GM19438 (cell line): ENCODE measurements at regions not wholly inside any gene's neighbourhood (a gene's known extent, or its start where the extent isn't known, plus 50 kb on each side); places are given as distances from the start of the nearest gene placed in this dataset.
"Not testable (repeated sequence)": the region's sequence is repeated elsewhere in the genome, so short reads cannot be mapped to it uniquely, and the experiment has no call there.

Experiments used
- ATAC-seq: cut with Tn5 transposase; IDR thresholded peaks from one replicate; pipeline ENCODE4 v1.9.1; 2021; ENCODE audit warnings: low read depth; ENCODE audit not compliant: unreplicated experiment

DNA sequence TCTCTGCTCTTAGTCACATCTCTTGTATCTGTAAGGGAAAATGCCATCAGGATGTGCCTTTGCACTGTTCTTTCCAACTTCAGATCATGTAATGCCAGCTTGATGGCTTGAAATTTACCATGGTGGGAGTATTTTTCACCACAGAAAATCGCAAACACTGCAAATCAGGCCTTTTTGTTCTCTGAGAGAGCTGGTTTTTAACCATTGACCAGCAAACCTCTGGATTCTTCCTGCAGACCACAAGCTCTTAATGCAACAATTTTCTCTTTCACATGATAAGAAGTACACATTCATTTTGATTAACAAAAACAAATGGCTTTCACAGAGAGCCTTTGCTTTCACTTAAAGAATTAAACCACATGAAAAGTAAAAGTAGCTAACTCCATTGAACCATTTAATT lies 145.4 kb upstream of the NEBL start:
- no peak for ATAC-seq

DNA sequence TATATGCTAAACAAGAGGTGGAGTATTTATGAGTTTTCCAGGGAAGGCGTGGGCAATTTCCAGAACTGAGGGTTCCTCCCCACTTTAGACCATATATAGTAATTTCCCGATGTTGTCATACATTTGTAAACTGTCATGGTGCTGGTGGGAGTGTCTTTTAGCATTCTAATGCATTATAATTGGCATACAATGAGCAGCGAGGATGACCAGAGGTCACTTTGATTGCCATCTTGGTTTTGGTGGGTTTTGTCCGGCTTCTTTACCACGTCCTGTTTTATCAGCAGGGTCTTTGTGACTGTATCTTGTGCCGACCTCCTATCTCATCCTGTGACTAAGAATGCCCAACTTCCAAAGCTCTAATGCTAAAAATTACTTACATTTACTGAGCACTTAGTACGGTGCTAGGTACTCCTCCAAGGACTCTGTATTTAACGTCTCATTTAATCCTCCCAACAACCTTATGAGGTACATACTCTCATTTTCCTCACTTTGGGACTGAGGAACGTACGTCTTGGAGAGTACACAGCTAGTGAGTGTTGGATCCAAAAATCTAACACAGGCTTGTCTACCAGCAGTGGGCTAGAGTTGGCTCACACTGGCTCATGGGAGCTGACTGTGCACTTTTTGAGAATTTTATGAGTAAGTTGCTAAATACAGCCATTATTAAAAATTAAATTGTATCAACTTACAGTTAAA lies 144.8 kb upstream of the NEBL start:
- no peak for ATAC-seq

DNA sequence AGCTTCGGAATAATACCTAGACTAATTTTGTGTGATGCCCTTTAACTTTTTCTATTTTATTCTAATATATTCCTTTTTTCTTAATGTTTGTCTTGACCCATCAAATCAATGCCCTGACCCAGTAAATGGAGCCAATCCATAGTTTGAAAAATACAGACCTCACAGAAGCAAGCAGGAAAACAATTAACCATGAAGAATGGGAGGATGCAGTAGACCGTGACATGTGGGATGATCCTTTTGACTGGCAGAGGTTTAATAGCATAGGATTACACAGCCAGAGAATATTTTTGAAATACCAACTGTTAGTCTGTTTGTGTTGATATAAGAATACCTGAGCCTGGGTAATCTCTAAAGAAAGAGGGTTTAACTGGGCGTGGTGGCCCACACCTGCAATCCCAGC lies 142.6 kb upstream of the NEBL start:
- no peak for ATAC-seq

DNA sequence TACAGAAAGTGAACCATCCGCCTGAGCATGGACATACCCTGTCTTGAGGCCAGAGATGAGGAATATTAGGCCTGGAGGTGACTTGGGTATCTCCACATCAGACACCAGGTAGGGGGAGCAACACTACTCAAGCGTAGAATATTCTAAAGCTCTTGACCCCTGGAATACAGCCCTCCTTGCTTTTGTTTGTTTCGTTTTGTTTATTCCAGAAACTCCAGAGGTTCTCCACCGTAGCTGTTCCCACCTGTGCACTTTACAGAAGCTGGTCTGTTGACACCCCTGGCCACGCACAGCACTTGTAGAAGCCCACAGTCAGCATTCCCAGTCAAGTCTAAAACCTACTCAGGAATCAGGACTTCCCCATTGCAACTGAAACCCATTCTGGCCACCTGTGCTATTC lies 139.6 kb upstream of the NEBL start:
- ATAC-seq = no peak

DNA sequence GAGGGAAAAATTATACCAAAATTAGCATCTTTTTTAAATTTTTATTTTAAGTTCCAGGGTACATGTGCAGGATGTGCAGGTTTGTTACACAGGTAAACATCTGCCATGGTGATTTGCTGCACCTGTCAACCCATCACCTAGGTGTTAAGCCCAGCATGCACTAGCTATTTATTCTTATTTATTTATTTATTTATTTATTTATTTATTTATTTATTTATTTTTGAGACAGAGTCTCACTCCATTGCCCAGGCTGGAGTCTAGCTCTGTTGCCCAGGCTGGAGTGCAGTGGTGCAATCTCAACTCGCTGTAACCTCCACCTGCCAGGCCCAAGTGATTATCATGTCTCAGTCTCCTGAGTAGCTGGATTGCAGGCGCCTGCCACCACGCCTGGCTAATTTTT lies 137.7 kb upstream of the NEBL start:
- not testable (repeated sequence) for ATAC-seq

DNA sequence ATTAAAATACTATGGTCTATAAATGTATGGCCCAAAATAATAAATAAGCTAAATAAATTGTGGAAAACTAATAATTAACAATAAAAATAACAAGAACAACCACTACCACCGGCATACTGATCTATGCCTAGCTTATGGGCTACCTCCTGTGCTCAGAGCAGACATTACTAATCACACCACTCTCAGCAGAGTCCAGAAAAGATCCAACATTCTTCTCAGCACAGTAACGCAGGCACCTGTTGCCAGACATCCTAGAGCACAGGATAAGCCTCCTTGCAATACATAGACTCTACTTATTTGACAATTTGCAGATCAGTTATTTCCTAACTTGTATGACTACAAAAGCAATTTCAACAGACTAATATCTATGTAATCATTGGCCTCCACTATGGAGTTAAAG lies 137.1 kb upstream of the NEBL start:
- ATAC-seq = no peak

DNA sequence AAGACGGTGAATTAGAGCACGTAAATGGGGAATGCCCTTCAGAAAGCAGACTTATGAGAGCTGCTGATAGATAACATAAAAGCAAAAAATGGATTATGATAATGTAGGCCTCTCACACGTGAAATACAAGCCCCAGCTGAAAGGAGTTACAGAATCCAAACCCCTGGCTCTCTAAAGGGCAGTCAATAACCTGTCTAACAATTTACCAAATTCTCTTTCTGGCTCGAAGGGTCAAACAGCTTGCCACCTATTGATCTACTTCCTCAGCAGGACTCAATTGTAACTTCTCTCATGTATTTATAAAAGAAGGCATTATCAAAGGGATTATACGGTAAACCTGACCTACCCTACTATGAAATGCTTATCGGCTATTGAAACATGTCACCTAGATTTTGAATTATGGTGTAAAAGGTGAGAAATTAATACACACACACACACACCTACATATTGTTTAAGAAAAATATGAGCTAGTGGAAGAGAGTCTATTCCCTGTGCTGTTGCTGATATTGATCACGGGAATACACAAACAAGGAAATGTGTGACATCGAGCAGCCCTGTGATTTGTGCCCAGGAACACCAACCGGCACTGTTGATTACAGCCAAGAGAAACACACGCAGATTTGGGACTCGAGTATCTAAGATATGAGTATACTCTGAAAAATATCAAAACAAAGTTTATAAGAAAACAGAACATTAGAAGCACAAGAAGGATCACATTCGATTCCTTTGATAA lies 135.6 kb upstream of the NEBL start:
- ATAC-seq = no peak

DNA sequence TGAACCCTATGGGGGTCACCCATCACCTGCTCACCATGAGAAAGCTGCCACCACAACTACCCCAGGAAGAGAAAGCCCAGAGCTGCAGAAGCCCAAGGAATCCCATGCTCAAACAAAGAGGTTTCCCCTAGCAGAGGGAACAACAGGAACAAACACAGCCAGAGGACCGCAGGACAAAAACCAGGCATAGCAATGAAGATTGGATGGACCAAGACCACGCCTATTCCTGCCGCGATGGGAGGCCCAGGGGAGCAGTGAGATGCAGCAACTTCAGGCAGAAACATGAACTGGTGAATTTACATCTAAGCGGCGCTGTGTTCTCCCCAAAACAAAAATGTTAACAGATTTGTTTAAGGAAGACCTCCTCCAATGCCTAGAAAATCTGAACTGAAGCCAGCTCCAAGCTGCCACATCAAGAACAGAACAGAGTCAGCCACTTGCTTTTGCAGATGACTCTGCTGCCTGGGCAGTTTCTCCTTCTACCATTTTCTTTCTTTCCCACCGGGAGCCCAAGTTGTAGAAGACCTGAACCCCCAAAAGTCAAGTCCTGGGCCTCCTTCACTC lies 134.2 kb upstream of the NEBL start:
- ATAC-seq = no peak

DNA sequence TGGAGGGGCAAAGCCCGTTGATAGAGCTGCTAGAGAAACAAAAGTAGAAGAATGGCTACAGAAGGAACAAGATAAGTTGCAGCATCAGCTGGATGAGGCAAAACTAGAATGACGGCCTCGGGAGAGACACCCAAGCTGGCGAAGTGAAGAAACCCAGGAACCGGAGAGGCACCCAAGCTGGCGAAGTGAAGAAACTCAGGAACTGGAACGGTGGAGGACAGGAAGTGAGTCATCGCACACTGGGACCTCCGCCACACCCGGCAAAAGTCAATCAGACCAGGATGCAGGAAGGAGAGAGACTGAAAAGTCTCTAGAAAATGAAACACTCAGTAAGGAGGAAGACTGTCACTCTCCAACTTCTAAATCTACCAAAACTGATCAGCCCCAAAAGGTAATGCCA lies 133.0 kb upstream of the NEBL start:
- no peak for ATAC-seq

DNA sequence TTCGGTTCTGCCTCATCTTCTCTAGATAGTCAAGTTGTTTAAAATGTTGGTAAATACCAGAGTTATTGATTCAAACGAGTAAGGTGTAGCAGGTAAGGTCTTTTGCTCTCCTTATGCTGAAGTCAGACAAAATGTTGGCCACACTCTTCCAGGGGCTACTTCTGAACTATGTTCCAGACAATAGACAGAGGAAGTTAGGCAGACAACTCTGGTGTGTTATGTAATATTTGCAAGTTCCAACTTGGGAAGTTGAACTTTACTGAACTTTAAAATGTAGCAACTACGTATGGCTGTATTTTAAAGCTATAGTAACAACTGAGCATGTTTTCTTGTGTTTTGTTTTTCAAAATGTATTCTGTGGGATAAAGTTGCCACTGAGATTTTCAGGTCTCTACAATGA lies 125.7 kb upstream of the NEBL start:
- no peak for ATAC-seq

DNA sequence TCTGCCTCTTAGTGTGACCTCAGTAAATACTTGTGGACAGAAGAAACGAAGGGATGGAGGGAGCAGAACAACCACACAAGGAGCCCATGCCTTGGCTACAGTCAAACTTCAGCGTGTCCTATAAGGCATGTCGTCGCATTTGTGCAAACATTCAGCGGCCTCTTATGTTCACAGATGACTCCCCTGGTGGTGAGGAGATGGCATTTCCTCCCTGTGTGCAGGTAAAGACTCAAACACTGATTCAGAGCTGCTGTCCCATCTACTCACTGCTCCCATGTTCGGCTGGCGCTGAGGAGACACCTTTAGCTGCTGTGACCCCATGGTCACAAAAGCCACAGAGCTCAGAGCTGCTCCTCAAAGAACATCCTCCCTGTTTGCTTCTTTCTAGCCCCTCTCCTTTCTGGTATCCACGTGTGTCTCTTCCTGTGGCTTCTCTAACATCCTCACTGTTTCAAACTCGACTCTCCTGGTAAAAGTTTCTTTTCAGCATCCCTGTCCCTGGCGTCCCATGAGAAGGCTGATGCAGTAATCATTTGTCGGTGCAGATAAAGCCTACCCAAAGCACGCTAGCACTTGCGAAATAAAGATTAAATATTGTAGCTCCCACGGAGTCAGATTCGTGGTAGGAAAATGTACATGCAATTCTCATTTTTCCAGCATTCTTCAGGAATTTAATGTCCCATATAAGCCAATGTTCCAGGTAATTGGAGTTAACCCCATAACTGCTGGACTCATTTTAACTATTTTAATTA lies 124.9 kb upstream of the NEBL start:
- no peak for ATAC-seq

DNA sequence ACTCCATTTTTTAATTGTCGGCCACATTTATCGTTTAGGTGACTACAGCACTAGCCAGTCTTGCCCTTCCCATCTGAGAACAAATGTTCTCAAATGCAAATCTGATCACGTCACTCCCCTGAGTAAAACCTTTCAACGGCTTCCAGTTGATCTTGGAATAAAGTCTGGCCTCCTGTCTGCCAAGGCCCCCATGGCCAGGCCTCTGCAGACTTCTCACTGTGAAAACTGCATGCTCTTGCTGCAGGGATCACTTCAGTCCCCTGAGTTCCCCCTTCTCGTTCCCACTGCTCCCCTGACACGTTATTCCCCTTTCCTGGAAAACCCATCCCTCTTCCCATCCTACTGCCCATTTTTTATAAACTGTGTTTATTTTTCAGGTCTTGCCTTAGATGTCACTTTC lies 124.1 kb upstream of the NEBL start:
- ATAC-seq = no peak

DNA sequence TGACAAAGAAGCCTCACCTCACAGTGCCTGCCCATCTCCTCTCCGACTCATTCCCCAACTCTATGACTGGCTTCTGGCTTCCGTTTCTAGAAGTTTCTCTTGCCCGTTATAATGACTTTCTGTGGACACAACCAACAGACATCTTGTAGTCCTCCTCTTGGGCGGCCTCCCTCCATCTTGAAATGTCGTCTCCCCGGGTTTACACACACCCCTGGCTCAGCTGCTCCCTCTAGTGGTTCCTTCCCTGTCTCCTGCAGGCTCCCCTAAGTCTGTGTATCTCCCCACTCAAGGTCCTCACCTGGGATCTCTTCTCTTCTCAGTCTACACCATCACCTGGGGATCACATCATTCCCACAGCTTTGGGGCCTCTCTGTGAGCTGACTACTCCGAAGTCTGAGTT lies 123.4 kb upstream of the NEBL start:
- ATAC-seq = peak; percentile 90

DNA sequence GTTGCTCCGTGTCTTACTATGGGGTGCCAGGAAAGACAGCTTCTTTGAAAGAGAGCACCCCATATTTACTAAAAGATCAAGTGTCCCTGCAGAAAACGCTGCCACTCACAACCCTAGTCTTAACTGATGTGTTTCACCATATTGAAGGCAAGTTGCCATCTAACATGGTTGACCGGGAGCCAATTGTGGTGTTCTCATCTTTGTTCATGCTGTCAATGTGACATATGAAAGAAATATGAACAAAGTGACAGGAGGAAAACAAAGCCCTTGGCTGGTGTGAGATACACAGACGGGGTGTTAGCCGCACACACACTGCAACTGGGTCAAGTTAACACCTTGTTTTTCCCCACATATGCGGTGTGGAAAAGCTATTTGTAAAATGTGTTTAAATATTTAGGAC lies 122.3 kb upstream of the NEBL start:
- ATAC-seq = no peak

DNA sequence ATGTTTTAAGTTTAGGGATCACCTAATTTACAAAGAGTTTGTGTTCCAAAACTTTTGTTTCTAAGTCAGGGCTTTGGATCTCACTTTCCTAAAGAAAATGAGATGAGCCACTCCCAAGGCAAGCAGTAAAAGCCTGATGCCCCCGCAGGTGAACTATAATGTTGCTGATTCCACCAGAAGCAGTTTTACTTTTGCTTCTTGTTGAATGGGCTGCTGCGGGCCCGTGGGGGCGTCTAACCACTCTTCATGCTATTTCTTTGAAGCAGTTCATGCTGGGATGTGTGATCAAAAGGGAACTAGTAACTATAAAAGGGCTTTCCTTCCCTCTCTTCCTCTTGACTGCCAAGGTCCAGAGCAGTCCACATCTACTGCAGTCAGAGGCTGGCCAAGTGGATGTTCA lies 118.7 kb upstream of the NEBL start:
- ATAC-seq = no peak

DNA sequence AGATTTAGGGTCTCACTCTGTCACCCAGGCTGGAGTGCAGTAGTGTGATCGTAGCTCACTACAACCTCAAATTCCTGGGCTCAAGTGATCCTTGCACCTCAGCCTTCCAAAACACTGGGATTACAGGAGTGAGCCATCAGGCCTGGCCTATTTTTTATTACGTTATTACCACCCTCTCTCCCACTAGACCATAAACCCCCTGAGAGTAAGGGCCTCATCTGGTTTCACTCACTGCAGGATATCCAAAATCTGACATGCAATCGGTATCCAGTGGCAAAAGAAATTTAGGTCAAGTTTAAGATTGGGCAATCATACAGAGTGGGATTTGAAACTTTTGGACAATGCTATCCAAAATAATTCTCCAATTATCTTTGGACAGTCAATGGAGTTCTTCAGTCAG lies 117.0 kb upstream of the NEBL start:
- ATAC-seq = no peak

DNA sequence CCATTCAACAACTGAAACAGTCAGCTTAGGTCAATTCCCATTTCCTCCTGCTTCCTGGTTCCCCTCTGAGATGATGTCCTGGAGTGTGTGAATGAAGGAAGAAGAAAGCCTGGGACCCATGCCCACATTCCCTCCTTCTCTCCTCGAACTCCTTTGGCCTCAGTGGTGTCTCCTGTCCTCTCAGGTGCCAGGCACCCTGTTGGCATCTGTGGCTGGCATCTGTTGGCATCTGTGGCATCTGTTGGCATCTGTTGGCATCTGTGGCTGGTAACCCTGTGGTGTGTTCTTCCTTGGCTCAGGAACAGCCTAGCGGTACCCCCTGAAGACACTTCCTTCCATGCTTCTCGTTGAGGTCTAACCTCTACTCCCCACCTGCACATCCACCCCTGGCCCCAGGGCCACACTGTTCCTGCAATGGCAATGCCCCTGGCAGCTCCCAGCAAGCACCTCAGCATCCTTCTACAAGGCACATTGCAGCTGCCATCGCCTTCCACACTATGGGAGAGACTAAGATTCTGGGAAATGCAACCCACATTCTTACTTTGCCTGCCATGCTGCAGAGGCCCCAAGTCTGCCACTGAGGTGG lies 114.4 kb upstream of the NEBL start:
- no peak for ATAC-seq

DNA sequence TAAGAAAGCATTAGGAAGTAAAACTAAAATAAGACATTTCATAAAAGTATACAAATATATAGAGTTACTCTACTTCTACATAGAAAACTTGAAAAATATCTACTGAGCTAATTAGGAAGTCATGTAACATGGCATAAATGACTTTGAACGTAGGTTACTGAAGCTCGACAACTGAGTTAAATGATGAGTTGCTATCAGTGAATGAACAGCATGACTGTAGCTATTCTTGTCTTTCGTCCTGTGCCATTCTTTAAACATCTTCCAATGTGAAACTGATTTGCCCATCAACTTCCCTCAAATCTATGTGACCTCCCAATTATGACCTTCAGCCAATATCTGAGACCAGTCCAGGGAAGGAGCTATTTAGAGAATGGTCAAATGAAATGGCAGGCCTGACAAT lies 113.5 kb upstream of the NEBL start:
- ATAC-seq = no peak

DNA sequence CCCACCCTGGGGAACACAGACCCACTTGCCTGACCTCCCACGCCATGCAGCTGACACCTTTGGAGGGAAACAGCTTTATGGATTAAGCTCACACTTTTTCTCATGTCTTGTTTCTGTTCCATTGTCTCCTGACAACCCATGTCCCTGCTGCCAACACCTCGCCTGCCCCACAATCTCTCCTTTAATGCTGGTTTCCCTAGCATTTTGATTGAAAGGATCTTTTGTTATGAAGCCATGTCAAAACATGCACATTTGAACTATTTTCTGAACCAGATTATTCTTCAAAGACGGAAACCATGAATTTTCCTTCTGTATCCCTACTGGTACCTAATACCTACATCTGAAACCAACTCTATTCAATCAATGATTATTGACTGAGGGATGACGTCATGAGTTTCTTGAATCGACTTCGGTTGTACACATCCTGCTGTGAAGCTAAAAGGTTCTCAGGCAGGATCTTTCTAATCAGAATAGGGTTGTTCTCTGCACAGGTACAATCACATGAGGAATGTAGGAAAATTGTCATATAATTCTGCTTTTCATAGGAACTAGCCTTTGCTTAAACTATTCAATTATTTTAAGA lies 106.2 kb upstream of the NEBL start:
- ATAC-seq = no peak

DNA sequence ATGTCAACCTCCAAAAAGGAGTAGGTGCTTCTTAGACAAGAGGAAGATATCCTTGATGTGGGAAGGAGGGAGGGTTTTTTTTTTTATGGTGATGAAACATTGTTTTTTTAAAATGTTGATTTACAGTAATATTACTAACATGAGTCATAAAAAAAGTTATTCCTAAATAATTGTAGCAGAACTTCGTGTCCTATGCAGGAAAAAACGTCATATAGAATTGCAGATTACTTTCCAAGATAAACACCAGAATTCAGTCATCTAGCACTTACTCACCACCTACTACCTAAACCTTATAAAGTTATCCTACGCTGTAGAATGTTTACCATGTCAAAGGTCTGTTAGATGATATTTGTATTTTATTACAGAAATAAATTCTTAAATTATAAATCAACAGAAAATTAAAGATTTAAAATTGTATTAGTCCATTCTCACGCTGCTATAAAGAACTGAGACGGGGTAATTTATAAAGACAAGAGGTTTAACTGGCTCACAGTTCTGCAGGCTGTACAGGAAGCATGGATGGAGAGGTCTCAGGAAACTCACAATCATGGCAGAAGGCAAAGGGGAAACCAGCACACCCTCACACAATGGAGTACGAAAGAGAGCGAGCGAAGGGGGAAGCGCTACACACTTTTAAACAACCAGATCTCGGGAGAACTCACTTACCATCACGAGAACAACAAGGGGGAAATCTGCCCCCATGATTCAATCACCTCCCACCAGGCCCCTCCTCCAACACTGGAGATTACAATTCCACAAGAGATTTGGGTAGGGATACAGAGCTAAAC lies 105.2 kb upstream of the NEBL start:
- ATAC-seq = no peak
